Stimulated activated naive CD4-positive, alpha-beta T cell treated with Interleukin-2 at 50 U/mL for 16 hours (primary cell): ENCODE measurements at regions not wholly inside any gene's neighbourhood (a gene's known extent, or its start where the extent isn't known, plus 50 kb on each side); places are given as distances from the start of the nearest gene placed in this dataset.
"Not testable (repeated sequence)": the region's sequence is repeated elsewhere in the genome, so short reads cannot be mapped to it uniquely, and the experiment has no call there.

Experiments
- DNase-seq: peaks from one replicate; lab custom pipeline; 2025; lab: John Stamatoyannopoulos, UW

DNA sequence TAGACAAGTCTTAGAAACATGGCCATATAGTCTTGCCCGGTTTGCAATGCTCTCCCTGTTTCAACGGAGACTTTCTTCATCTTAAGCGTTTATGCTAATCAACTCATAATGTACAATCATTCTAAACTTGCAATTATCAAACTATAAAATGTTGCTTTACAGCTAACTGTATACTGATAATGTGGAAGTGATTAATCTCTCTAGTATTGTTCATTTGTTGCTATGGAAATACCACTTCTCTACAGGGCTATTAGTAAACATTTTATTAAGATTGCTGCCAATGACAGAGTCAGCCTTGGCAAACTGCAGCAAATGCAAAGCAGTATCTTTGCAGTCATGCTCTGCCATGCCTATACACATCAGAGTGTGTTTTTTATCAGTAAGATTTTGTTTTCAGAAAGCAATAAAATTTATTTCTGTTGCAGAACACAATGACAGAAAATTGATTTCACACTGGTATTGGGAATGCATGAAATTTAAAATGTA, 1201.8 kb upstream of the CDH2 start:
- no peak for DNase-seq

- no peak for DNase-seq
Measured at GRCh38 chr18:29377346-29377745, 1200.4 kb upstream of the CDH2 start.

- no peak for DNase-seq
Measured at GRCh38 chr18:29373000-29373399, 1196.1 kb upstream of the CDH2 start.

DNA sequence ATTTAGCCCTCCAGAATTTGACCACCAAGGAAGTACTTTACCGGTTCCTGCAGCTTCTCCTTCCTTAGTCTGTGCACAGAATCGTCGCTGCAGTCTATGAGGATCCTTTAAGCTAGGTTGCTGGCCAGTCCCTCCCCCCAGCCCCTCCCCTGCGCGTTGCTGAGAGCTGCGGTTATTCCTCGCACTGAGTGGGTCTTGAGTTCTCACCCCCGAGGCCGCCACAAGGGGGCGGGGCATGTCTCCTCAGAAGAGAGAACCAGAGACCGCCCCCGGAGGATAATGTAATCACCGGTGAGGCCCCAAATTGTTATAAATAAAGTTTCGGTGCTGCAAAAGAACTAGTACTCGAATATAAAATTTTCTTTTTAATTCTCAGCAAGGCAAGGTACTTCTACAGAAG, 1184.9 kb upstream of the CDH2 start:
- DNase-seq = no peak

- DNase-seq = not testable (repeated sequence)
Measured at GRCh38 chr18:29360659-29361058, 1183.7 kb upstream of the CDH2 start.

GRCh38 chr18:29359222-29359621, 1182.3 kb upstream of the CDH2 start:
- DNase-seq = not testable (repeated sequence)

DNA sequence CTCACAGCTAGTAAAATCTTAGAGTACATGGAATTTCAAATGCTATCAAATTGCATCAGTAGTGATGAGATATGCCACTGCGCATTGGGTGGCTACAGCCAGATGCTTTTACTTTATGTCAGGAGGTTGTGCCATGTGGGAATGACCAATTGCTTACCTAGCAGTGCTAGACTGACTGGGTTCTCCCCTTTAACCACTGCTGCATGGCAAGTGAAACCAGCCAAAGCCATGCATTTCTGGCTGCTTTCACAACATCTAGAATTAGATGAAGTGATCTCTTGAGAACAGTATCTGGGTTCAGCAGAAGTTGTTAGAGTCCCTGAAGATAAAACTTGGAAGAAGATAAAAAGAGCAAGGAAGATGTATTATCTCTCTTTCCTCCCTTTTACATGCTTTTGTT, 1174.2 kb upstream of the CDH2 start:
- no peak for DNase-seq

GRCh38 chr18:29328932-29329331, 1152.0 kb upstream of the CDH2 start:
- no peak for DNase-seq

GRCh38 chr18:29326214-29326613, 1149.3 kb upstream of the CDH2 start:
- no peak for DNase-seq

GRCh38 chr18:29321561-29321960, 1144.6 kb upstream of the CDH2 start:
- DNase-seq = no peak

GRCh38 chr18:29313312-29313711, 1136.4 kb upstream of the CDH2 start:
- no peak for DNase-seq

GRCh38 chr18:29311580-29311979, 1134.7 kb upstream of the CDH2 start:
- DNase-seq = no peak

- no peak for DNase-seq
Measured at GRCh38 chr18:29309366-29309765, 1132.4 kb upstream of the CDH2 start.

GRCh38 chr18:29307982-29308381, 1131.1 kb upstream of the CDH2 start:
- DNase-seq = no peak

DNA sequence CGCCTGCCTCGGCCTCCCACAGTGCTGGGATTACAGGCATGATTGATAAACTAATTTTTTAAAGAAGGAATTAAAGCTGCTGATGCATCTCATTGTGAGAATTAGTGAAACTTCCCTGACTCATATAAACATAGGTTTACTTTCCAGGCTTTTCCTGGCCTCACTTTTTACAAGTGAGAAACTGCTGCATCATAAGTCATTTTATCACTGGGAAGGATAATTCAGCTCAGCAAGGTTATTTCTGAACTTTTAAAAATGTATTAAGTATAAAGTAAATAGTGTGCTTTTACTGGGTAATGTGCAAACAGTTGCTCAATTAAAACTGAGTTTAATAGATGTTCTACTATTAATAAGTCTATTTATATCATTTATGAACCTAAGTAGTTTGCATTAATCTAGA, 1130.3 kb upstream of the CDH2 start:
- no peak for DNase-seq

DNA sequence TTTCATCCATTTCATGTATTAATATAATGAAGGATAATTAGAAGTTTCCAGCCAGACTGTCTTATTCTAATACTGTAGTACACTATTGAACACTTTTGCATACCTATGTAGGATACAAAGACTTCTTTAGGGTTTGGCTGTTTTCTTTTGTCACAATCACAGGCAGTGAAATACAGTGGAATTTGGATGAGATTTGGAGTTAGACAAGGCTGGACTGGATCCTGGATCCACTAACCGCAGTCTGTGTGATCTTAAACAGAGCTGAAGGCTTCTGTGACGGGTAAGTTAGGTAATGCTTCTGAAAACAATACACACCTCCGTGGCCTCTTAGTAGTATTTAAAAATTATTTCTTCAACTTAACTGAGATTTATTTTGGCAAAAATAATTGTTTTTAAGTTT, 1128.6 kb upstream of the CDH2 start:
- DNase-seq = no peak

- DNase-seq = no peak
Measured at GRCh38 chr18:29301048-29301447, 1124.1 kb upstream of the CDH2 start.

DNA sequence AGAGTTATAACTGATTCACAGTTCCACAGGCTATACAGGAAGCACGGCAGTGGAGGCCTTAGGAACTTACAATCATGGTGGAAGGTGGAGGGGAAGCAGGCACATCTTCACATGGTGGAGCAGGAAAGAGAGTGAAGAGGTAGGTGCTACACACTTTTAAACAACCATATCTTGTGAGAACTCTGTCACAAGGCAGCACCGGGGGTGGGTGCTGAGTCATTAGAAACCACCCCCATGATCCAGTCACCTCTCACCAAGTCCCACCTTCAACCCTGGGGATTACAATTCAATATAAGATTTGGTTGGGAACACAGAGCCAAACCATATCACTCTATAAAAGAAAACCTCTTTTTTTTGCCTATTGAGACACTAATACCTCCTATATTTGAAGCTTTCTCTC, 1108.5 kb upstream of the CDH2 start:
- DNase-seq = no peak

DNA sequence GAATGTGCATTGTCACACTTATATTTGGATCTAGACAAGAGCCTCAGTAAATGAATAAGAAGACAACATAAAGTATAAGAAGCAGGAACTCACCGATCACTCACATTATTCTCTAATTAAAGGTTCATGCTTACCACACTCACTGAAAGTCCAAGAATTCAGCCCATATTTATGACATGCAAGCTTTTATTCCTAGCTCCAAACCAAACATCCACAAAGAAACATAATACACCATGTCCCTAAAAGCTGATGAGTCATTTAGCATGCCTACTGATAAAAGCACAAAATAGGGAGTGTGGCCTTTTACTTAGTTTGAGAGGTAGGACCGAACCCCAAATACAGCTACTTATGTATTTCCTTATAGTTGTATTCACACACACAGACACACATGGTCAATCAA, 1094.6 kb upstream of the CDH2 start:
- DNase-seq = no peak

- DNase-seq = no peak
Measured at GRCh38 chr18:29259838-29260237, 1082.9 kb upstream of the CDH2 start.

GRCh38 chr18:29254123-29254522, 1077.2 kb upstream of the CDH2 start:
- DNase-seq = no peak

DNA sequence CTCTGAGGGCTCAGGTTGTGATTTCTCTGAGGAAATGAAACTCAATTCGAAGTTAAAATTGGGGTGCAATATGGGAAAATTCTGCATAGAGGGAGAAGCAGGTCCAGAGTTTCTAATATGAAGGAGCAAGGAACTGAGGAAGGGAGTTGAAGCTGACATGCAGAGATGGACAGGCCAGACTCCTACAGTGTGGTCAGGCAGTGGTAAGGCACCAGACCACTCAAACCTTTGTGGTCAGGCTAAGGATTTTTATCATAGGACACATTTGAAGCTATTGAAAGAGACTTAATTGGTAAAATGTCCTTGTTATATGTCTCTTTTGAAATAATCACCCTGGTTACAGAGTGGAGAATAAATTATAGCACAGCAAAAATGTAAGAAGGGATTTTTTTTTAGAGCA, 1074.8 kb upstream of the CDH2 start:
- DNase-seq = no peak

- no peak for DNase-seq
Measured at GRCh38 chr18:29250843-29251242, 1073.9 kb upstream of the CDH2 start.

- DNase-seq = no peak
Measured at GRCh38 chr18:29250259-29250658, 1073.3 kb upstream of the CDH2 start.

DNA sequence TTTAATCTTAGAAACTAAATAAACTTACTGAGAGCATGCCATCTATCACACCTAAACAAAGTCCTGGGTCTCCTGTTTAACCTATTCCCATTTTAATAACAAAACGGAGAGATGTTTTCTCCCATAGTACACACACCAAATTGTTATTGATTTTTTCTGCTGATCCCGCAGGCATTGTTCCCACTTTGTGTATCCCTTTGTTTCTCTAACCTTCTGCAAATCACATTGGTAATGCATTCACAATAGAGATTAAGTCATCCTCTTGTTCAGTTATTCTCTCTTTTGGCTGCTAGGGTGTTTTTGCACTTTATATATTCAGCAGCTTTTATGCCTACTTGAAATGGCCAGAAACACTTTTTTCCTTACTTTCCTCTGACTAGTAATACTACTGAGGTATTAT, 1071.9 kb upstream of the CDH2 start:
- DNase-seq = no peak
